Mammary epithelial cell (primary cell): ENCODE measurements at regions not wholly inside any gene's neighbourhood (a gene's known extent, or its start where the extent isn't known, plus 50 kb on each side); places are given as distances from the start of the nearest gene placed in this dataset.

Experiments
- EZH2 ChIP-seq: IDR thresholded peaks from 2 replicates; pipeline ENCODE4 v1.6.1; 2012; ENCODE audit warnings: low read length, inconsistent platforms, borderline replicate concordance
- TF ChIP-seq, protein P1 (sequence below), 2 donors: IDR thresholded peaks in 1 of 2; conservative IDR thresholded peaks in 1 of 2; 2 replicates each; pipeline ENCODE4 v1.5.1; 2011 to 2012; ENCODE audit warnings: inconsistent platforms in 2 of 2, low read length in 2 of 2, mild to moderate bottlenecking in 2 of 2, control low read depth in 1 of 2, low read depth in 1 of 2; ENCODE audit not compliant: insufficient read depth in 1 of 2; ENCODE audit errors: extremely low read depth in 1 of 2

DNA sequence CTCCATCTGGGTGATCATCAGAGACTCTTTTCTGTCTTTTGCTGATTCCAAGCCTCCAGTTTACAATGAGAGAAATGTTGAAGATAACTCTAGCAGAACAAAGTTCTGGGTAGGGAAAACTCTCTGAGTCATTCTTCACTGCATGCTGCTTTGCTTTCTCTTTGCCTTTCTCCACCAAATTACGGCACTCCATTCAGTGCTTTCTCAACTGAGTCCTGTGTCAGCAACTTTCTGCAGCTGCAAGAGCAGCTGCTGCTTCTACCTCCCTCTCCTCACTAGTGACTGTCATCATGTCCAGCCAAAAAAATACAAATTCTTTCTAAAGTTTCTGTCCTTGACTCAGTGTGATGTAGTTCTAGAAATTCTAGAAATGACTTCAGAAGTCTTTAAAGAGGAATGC lies 953.8 kb downstream of the IGSF11 start:
- TF ChIP-seq, protein P1, sequence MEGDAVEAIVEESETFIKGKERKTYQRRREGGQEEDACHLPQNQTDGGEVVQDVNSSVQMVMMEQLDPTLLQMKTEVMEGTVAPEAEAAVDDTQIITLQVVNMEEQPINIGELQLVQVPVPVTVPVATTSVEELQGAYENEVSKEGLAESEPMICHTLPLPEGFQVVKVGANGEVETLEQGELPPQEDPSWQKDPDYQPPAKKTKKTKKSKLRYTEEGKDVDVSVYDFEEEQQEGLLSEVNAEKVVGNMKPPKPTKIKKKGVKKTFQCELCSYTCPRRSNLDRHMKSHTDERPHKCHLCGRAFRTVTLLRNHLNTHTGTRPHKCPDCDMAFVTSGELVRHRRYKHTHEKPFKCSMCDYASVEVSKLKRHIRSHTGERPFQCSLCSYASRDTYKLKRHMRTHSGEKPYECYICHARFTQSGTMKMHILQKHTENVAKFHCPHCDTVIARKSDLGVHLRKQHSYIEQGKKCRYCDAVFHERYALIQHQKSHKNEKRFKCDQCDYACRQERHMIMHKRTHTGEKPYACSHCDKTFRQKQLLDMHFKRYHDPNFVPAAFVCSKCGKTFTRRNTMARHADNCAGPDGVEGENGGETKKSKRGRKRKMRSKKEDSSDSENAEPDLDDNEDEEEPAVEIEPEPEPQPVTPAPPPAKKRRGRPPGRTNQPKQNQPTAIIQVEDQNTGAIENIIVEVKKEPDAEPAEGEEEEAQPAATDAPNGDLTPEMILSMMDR (conservative IDR thresholded peaks at IDR 0.05 in 1 of 2, IDR thresholded peaks at IDR 0.05 in 1 of 2; ENCODE audit: extremely low read depth in 1 of 2, insufficient read depth in 1 of 2, low read depth in 1 of 2, low read length in 2 of 2): no peak
- no peak for TF ChIP-seq EZH2
